Skeletal muscle satellite cell (primary cell): ENCODE measurements at regions not wholly inside any gene's neighbourhood (a gene's known extent, or its start where the extent isn't known, plus 50 kb on each side); places are given as distances from the start of the nearest gene placed in this dataset.

Experiments used
- H3K27me3 ChIP-seq: 2 replicates; pipeline ENCODE4 v1.7.0; 2013; ENCODE audit warnings: low read length; ENCODE audit not compliant: control insufficient read depth, insufficient read depth
- H3K36me3 ChIP-seq: 2 replicates; pipeline ENCODE4 v1.7.0; 2013; ENCODE audit warnings: mild to moderate bottlenecking, control low read depth, low read length; ENCODE audit not compliant: insufficient read depth
- H3K4me1 ChIP-seq: 2 replicates; pipeline ENCODE4 v1.7.0; 2013; ENCODE audit warnings: low read length; ENCODE audit not compliant: control insufficient read depth, insufficient read depth
- H3K4me2 ChIP-seq: 2 replicates; pipeline ENCODE4 v1.7.0; 2013; ENCODE audit warnings: mild to moderate bottlenecking, low read length
- H3K4me3 ChIP-seq: 2 replicates; pipeline ENCODE4 v1.7.0; 2013; ENCODE audit warnings: low read length
- H3K9ac ChIP-seq: 2 replicates; pipeline ENCODE4 v1.7.0; 2013; ENCODE audit warnings: mild to moderate bottlenecking, low read depth, low read length, moderate library complexity
- H3K9me3 ChIP-seq: replicated peaks from 2 replicates; pipeline ENCODE4 v1.7.0; 2013; ENCODE audit warnings: mild to moderate bottlenecking, control low read depth, low read length

GRCh38 chr6:126181173-126181741 is 158.7 kb upstream of the CENPW start:
- H3K27me3 ChIP-seq = peaks cover 14% of the 10 kb centered on the region
- H3K4me2 ChIP-seq = no peak overlapping the region
- H3K36me3 ChIP-seq = no peaks in the 10 kb centered on the region
- peaks cover 13% of the 10 kb centered on the region for H3K4me1 ChIP-seq
- H3K9me3 ChIP-seq = no peaks in the 10 kb centered on the region
- no peak overlapping the region for H3K4me3 ChIP-seq
- peak overlapping the region; percentile 12 for H3K9ac ChIP-seq

- no peak overlapping the region for H3K9ac ChIP-seq
- H3K36me3 ChIP-seq = no peaks in the 10 kb centered on the region
- peaks cover 13% of the 10 kb centered on the region for H3K4me1 ChIP-seq
- H3K9me3 ChIP-seq = no peaks in the 10 kb centered on the region
- no peak overlapping the region for H3K4me2 ChIP-seq
- H3K27me3 ChIP-seq = peaks cover 14% of the 10 kb centered on the region
- no peak overlapping the region for H3K4me3 ChIP-seq
Observed at GRCh38 chr6:126181890-126182289, 158.0 kb upstream of the CENPW start.

- Histone ChIP-seq H3K27me3 (peaks cover 14% of the 10 kb centered on the region), H3K9me3 (no peaks in the 10 kb centered on the region), H3K36me3 (no peaks in the 10 kb centered on the region), H3K4me2 (no peak overlapping the region), H3K4me1 (peaks cover 14% of the 10 kb centered on the region), H3K4me3 (no peak overlapping the region), H3K9ac (no peak overlapping the region)
Observed at GRCh38 chr6:126182650-126183311, 157.1 kb upstream of the CENPW start.

- H3K27me3 ChIP-seq = peaks cover 8% of the 10 kb centered on the region
- no peak overlapping the region for H3K9ac ChIP-seq
- H3K4me2 ChIP-seq = no peak overlapping the region
- no peak overlapping the region for H3K4me3 ChIP-seq
- H3K36me3 ChIP-seq = no peaks in the 10 kb centered on the region
- peaks cover 19% of the 10 kb centered on the region for H3K4me1 ChIP-seq
- H3K9me3 ChIP-seq = no peaks in the 10 kb centered on the region
Observed at GRCh38 chr6:126185774-126186173, 154.1 kb upstream of the CENPW start.

- peak overlapping the region; percentile 62 for H3K4me2 ChIP-seq
- H3K4me3 ChIP-seq = no peak overlapping the region
- H3K9me3 ChIP-seq = no peaks in the 10 kb centered on the region
- H3K36me3 ChIP-seq = no peaks in the 10 kb centered on the region
- no peak overlapping the region for H3K9ac ChIP-seq
- peaks cover 11% of the 10 kb centered on the region for H3K4me1 ChIP-seq
- peaks cover 6% of the 10 kb centered on the region for H3K27me3 ChIP-seq
Observed at GRCh38 chr6:126188279-126188909, 151.5 kb upstream of the CENPW start.

GRCh38 chr6:126195625-126196236 is 144.2 kb upstream of the CENPW start:
- Histone ChIP-seq H3K4me1 (no peaks in the 10 kb centered on the region), H3K9ac (no peak overlapping the region), H3K4me3 (no peak overlapping the region), H3K27me3 (no peaks in the 10 kb centered on the region), H3K9me3 (no peaks in the 10 kb centered on the region), H3K4me2 (no peak overlapping the region), H3K36me3 (no peaks in the 10 kb centered on the region)

- no peak overlapping the region for H3K4me3 ChIP-seq
- no peak overlapping the region for H3K4me2 ChIP-seq
- no peaks in the 10 kb centered on the region for H3K9me3 ChIP-seq
- no peaks in the 10 kb centered on the region for H3K4me1 ChIP-seq
- no peak overlapping the region for H3K9ac ChIP-seq
- H3K36me3 ChIP-seq = no peaks in the 10 kb centered on the region
- no peaks in the 10 kb centered on the region for H3K27me3 ChIP-seq
Observed at GRCh38 chr6:126198631-126199030, 141.3 kb upstream of the CENPW start.

GRCh38 chr6:126199466-126199865 is 140.4 kb upstream of the CENPW start:
- no peaks in the 10 kb centered on the region for H3K36me3 ChIP-seq
- H3K27me3 ChIP-seq = no peaks in the 10 kb centered on the region
- H3K9me3 ChIP-seq = no peaks in the 10 kb centered on the region
- no peak overlapping the region for H3K9ac ChIP-seq
- H3K4me1 ChIP-seq = no peaks in the 10 kb centered on the region
- H3K4me3 ChIP-seq = no peak overlapping the region
- no peak overlapping the region for H3K4me2 ChIP-seq

GRCh38 chr6:126202707-126203106 is 137.2 kb upstream of the CENPW start:
- no peak overlapping the region for H3K4me3 ChIP-seq
- H3K4me2 ChIP-seq = no peak overlapping the region
- H3K9me3 ChIP-seq = no peaks in the 10 kb centered on the region
- H3K9ac ChIP-seq = no peak overlapping the region
- no peaks in the 10 kb centered on the region for H3K4me1 ChIP-seq
- no peaks in the 10 kb centered on the region for H3K36me3 ChIP-seq
- no peaks in the 10 kb centered on the region for H3K27me3 ChIP-seq

GRCh38 chr6:126204126-126204525 is 135.8 kb upstream of the CENPW start:
- Histone ChIP-seq H3K4me1 (no peaks in the 10 kb centered on the region), H3K4me3 (no peak overlapping the region), H3K27me3 (no peaks in the 10 kb centered on the region), H3K9me3 (no peaks in the 10 kb centered on the region), H3K4me2 (no peak overlapping the region), H3K36me3 (no peaks in the 10 kb centered on the region), H3K9ac (no peak overlapping the region)

GRCh38 chr6:126204598-126204997 is 135.3 kb upstream of the CENPW start:
- Histone ChIP-seq H3K9ac (no peak overlapping the region), H3K4me1 (no peaks in the 10 kb centered on the region), H3K4me3 (no peak overlapping the region), H3K27me3 (no peaks in the 10 kb centered on the region), H3K9me3 (no peaks in the 10 kb centered on the region), H3K36me3 (no peaks in the 10 kb centered on the region), H3K4me2 (no peak overlapping the region)
